Activated T-cell treated with anti-CD3 and anti-CD28 coated beads, Interleukin-2, amount 50 U/mL, for 48 hours (primary cell): ENCODE measurements at regions not wholly inside any gene's neighbourhood (a gene's known extent, or its start where the extent isn't known, plus 50 kb on each side); places are given as distances from the start of the nearest gene placed in this dataset.
"Not testable (repeated sequence)": the region's sequence is repeated elsewhere in the genome, so short reads cannot be mapped to it uniquely, and the experiment has no call there.

Experiments used
- DNase-seq, 2 experiments: peaks; one replicate each; pipeline ENCODE4 v3.0.0-alpha.2; 2020

GRCh38 chr2:61671561-61672315 lies 133.6 kb upstream of the XPO1 start:
- DNase-seq, result no peak

GRCh38 chr2:61670591-61671501 lies 132.7 kb upstream of the XPO1 start:
- DNase-seq, result peak in 1 of 2 experiments; percentile 22

GRCh38 chr2:61664190-61664589 lies 126.0 kb upstream of the XPO1 start:
- no peak for DNase-seq

GRCh38 chr2:61662990-61663389 lies 124.8 kb upstream of the XPO1 start:
- no peak for DNase-seq

- no peak for DNase-seq
Observed at GRCh38 chr2:61660511-61661388, 122.6 kb upstream of the XPO1 start.

- DNase-seq, result no peak
Observed at GRCh38 chr2:61658841-61659780, 121.0 kb upstream of the XPO1 start.

GRCh38 chr2:61649946-61650345 lies 111.8 kb upstream of the XPO1 start:
- not testable (repeated sequence) for DNase-seq

- no peak for DNase-seq
Observed at GRCh38 chr2:61649021-61649420, 110.9 kb upstream of the XPO1 start.

- DNase-seq, result no peak
Observed at GRCh38 chr2:61647044-61647443, 108.9 kb upstream of the XPO1 start.

GRCh38 chr2:61645911-61646310 lies 107.8 kb upstream of the XPO1 start:
- DNase-seq, result no peak

- not testable (repeated sequence) for DNase-seq
Observed at GRCh38 chr2:61643153-61643552, 105.0 kb upstream of the XPO1 start.

GRCh38 chr2:61640406-61640805 lies 102.2 kb upstream of the XPO1 start:
- DNase-seq, result no peak

GRCh38 chr2:61639721-61640120 lies 101.6 kb upstream of the XPO1 start:
- DNase-seq, result no peak

GRCh38 chr2:61636686-61637085 lies 98.5 kb upstream of the XPO1 start:
- no peak for DNase-seq

GRCh38 chr2:61634512-61634911 lies 96.4 kb upstream of the XPO1 start:
- no peak for DNase-seq

- no peak for DNase-seq
Observed at GRCh38 chr2:61633250-61633649, 95.1 kb upstream of the XPO1 start.

GRCh38 chr2:61632276-61633169 lies 94.4 kb upstream of the XPO1 start:
- DNase-seq, result no peak

GRCh38 chr2:61631321-61631720 lies 93.2 kb upstream of the XPO1 start:
- no peak for DNase-seq

GRCh38 chr2:61626827-61627226 lies 88.7 kb upstream of the XPO1 start:
- no peak for DNase-seq

GRCh38 chr2:61623747-61624146 lies 85.6 kb upstream of the XPO1 start:
- DNase-seq, result no peak
